GM23338 (cell line): ENCODE measurements at regions not wholly inside any gene's neighbourhood (a gene's known extent, or its start where the extent isn't known, plus 50 kb on each side); places are given as distances from the start of the nearest gene placed in this dataset.

ENCODE experiments used
- ATAC-seq: fragments of 200-7000 bp; cut with Tn5 transposase; 3 replicates; pipeline ENCODE4 v1.9.1; 2020
- DNase-seq: peaks from one replicate; pipeline ENCODE4 v3.0.0-alpha.2; 2015; ENCODE audit warnings: low spot score
- H2AFZ ChIP-seq: fragments of 200-600 bp; sonication (generic); 2 replicates; pipeline ENCODE4 v1.8.0; 2016; ENCODE audit warnings: antibody characterized with exemption, mild to moderate bottlenecking, moderate library complexity
- H3F3A ChIP-seq: fragments of 200-600 bp; sonication (generic); replicated peaks from 2 replicates; pipeline ENCODE4 v1.8.0; 2017; ENCODE audit warnings: antibody characterized with exemption, mixed run types, low read depth
- H3K27ac ChIP-seq: fragments of 200-600 bp; sonication (generic); 2 replicates; pipeline ENCODE4 v1.6.1; 2016; ENCODE audit warnings: low read depth
- H3K27me3 ChIP-seq: fragments of 200-600 bp; sonication (generic); 2 replicates; pipeline ENCODE4 v1.8.0; 2016; ENCODE audit warnings: mild to moderate bottlenecking, mixed run types, moderate library complexity; ENCODE audit not compliant: insufficient read depth
- H3K36me3 ChIP-seq: fragments of 200-600 bp; sonication (generic); 2 replicates; pipeline ENCODE4 v1.8.0; 2016; ENCODE audit warnings: mild to moderate bottlenecking; ENCODE audit not compliant: insufficient read depth
- H3K4me1 ChIP-seq: fragments of 200-600 bp; sonication (generic); 2 replicates; pipeline ENCODE4 v1.8.0; 2016; ENCODE audit warnings: mild to moderate bottlenecking, moderate library complexity; ENCODE audit not compliant: insufficient read depth
- H3K4me2 ChIP-seq: fragments of 200-600 bp; sonication (generic); 2 replicates; pipeline ENCODE4 v1.7.1; 2017; ENCODE audit warnings: mixed run types
- H3K4me3 ChIP-seq: fragments of 200-600 bp; sonication (generic); 2 replicates; pipeline ENCODE4 v1.6.1; 2016; ENCODE audit warnings: mixed run types
- H3K79me2 ChIP-seq: fragments of 200-600 bp; sonication (generic); replicated peaks from 2 replicates; pipeline ENCODE4 v1.8.0; 2017; ENCODE audit warnings: mild to moderate bottlenecking; ENCODE audit not compliant: insufficient read depth
- H3K9me2 ChIP-seq: fragments of 200-600 bp; sonication (generic); 2 replicates; pipeline ENCODE4 v1.8.0; 2017; ENCODE audit not compliant: insufficient read depth
- H4K20me1 ChIP-seq: fragments of 200-600 bp; sonication (generic); replicated peaks from 2 replicates; pipeline ENCODE4 v1.8.0; 2017; ENCODE audit warnings: mild to moderate bottlenecking; ENCODE audit not compliant: insufficient read depth
- H3K27ac Mint-ChIP-seq: 2 replicates; pipeline ENCODE4 v1.8.0; 2020; ENCODE audit warnings: inconsistent platforms, mild to moderate bottlenecking, moderate library complexity, mixed read lengths
- H3K27me3 Mint-ChIP-seq: 3 replicates; pipeline ENCODE4 v1.8.0; 2022; ENCODE audit warnings: low read depth, mild to moderate bottlenecking, moderate library complexity, mixed read lengths, inconsistent platforms; ENCODE audit not compliant: insufficient read depth, poor library complexity
- H3K36me3 Mint-ChIP-seq: 3 replicates; pipeline ENCODE4 v1.8.0; 2021; ENCODE audit warnings: low read depth, mild to moderate bottlenecking, inconsistent platforms, moderate library complexity, mixed read lengths
- H3K4me1 Mint-ChIP-seq: 3 replicates; pipeline ENCODE4 v1.8.0; 2020; ENCODE audit warnings: mild to moderate bottlenecking, inconsistent platforms, mixed read lengths
- H3K4me3 Mint-ChIP-seq: 3 replicates; pipeline ENCODE4 v1.8.0; 2021; ENCODE audit warnings: moderate library complexity, mild to moderate bottlenecking, inconsistent platforms, mixed read lengths
- H3K9me3 Mint-ChIP-seq: 3 replicates; pipeline ENCODE4 v1.8.0; 2020; ENCODE audit warnings: moderate library complexity, mild to moderate bottlenecking, inconsistent platforms, mixed read lengths
- CREB1 ChIP-seq: fragments of 250-450 bp; sonication (Bioruptor Pico); IDR thresholded peaks from 2 replicates; pipeline ENCODE4 v1.5.0; 2020; ENCODE audit warnings: low read depth, mild to moderate bottlenecking, moderate library complexity
- ETS1 ChIP-seq: IDR thresholded peaks from 2 replicates; pipeline ENCODE4 v1.6.1; 2016; ENCODE audit warnings: antibody characterized with exemption
- EZH2 ChIP-seq: fragments of 200-600 bp; sonication (generic); IDR thresholded peaks from one replicate; pipeline ENCODE4 v1.8.0; 2017; ENCODE audit warnings: antibody characterized with exemption, mild to moderate bottlenecking, low read depth; ENCODE audit not compliant: unreplicated experiment
- EZH2phosphoT487 ChIP-seq: fragments of 200-600 bp; sonication (generic); IDR thresholded peaks from one replicate; pipeline ENCODE4 v1.8.1; 2018; ENCODE audit warnings: antibody characterized with exemption; ENCODE audit not compliant: unreplicated experiment
- JUNB ChIP-seq: IDR thresholded peaks from one replicate; pipeline ENCODE4 v1.6.1; 2016; ENCODE audit warnings: antibody characterized with exemption; ENCODE audit not compliant: unreplicated experiment
- NANOG ChIP-seq: IDR thresholded peaks from 2 replicates; pipeline ENCODE4 v1.6.1; 2016; ENCODE audit warnings: antibody characterized with exemption, borderline replicate concordance
- POLR2AphosphoS5 ChIP-seq: IDR thresholded peaks from 2 replicates; pipeline ENCODE4 v1.6.1; 2016; ENCODE audit warnings: antibody characterized with exemption, low read depth
- REST ChIP-seq: IDR thresholded peaks from one replicate; pipeline ENCODE4 v1.6.1; 2018; ENCODE audit warnings: antibody characterized with exemption; ENCODE audit not compliant: unreplicated experiment
- STAT1 ChIP-seq: IDR thresholded peaks from one replicate; pipeline ENCODE4 v1.6.1; 2016; ENCODE audit warnings: antibody characterized with exemption; ENCODE audit not compliant: unreplicated experiment
- ZNF114 ChIP-seq: fragments of 250-450 bp; sonication (Bioruptor Pico); IDR thresholded peaks from 2 replicates; pipeline ENCODE4 v1.5.0; 2020; ENCODE audit warnings: mild to moderate bottlenecking, moderate library complexity
- ZNF331 ChIP-seq: fragments of 250-450 bp; sonication (Bioruptor Pico); IDR thresholded peaks from 2 replicates; pipeline ENCODE4 v1.5.0; 2020; ENCODE audit warnings: low read depth, mild to moderate bottlenecking, moderate library complexity
- TF ChIP-seq, protein P1 (sequence below), 2 experiments: fragments of 200-600 bp in 1 of 2; sonication (generic) in 1 of 2; conservative IDR thresholded peaks; 2 replicates each; pipeline versions ENCODE4 v1.5.1 to v1.6.1; 2016 to 2017; ENCODE audit warnings: antibody characterized with exemption in 2 of 2, low read depth in 2 of 2, mild to moderate bottlenecking in 2 of 2, moderate library complexity in 1 of 2
- TF ChIP-seq, protein P2 (sequence below): fragments of 250-450 bp; sonication (Bioruptor Pico); IDR thresholded peaks from 2 replicates; pipeline ENCODE4 v1.5.0; 2020; ENCODE audit warnings: mild to moderate bottlenecking, moderate library complexity

DNA sequence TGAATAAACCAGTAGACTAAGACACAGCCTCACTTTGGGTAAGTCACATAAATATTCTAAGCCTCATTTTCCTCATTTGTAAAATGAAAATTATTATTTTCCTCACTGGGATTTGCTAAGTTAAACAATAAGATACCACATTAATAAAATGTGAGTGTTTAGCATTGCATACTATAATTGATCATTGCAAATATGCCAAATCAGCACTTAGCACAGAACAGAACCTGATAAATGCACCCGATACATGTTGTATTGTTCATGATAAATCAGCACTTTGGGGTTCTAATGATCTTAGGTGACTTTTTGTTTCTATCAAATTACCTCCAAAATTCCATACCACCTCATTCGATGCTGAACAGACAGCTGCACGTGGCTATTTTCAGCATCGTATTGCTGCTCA is 50.2 kb upstream of the RAPGEF4 start:
- Mint-ChIP-seq H3K4me1 (peaks cover 3% of the 10 kb centered on the region; the same call in 1 of the 3 replicates), H3K36me3 (peaks cover 14% of the 10 kb centered on the region), H3K9me3 (peaks cover 36% of the 10 kb centered on the region), H3K27ac (no peak overlapping the region), H3K4me3 (no peak overlapping the region), H3K27me3 (no peaks in the 10 kb centered on the region)
- no peak overlapping the region for H3K27ac ChIP-seq
- no peaks in the 10 kb centered on the region for H3K79me2 ChIP-seq
- H2AFZ ChIP-seq: no peak overlapping the region
- H3F3A ChIP-seq: no peaks in the 10 kb centered on the region
- no peak overlapping the region for H3K4me3 ChIP-seq
- no peaks in the 10 kb centered on the region for H4K20me1 ChIP-seq
- ATAC-seq (no peak), DNase-seq (no peak)
- TF ChIP-seq ETS1 (no peak), EZH2phosphoT487 (no peak), JUNB (no peak), STAT1 (no peak), POLR2AphosphoS5 (no peak), CREB1 (CRISPR knock-in tag) (no peak), NANOG (no peak), ZNF114 (no peak), EZH2 (no peak), REST (no peak), ZNF331 (CRISPR knock-in tag) (no peak)
- TF ChIP-seq, protein P1, sequence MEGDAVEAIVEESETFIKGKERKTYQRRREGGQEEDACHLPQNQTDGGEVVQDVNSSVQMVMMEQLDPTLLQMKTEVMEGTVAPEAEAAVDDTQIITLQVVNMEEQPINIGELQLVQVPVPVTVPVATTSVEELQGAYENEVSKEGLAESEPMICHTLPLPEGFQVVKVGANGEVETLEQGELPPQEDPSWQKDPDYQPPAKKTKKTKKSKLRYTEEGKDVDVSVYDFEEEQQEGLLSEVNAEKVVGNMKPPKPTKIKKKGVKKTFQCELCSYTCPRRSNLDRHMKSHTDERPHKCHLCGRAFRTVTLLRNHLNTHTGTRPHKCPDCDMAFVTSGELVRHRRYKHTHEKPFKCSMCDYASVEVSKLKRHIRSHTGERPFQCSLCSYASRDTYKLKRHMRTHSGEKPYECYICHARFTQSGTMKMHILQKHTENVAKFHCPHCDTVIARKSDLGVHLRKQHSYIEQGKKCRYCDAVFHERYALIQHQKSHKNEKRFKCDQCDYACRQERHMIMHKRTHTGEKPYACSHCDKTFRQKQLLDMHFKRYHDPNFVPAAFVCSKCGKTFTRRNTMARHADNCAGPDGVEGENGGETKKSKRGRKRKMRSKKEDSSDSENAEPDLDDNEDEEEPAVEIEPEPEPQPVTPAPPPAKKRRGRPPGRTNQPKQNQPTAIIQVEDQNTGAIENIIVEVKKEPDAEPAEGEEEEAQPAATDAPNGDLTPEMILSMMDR (conservative IDR thresholded peaks at IDR 0.05; ENCODE audit: low read depth in 2 of 2): no peak
- TF ChIP-seq, protein P2, sequence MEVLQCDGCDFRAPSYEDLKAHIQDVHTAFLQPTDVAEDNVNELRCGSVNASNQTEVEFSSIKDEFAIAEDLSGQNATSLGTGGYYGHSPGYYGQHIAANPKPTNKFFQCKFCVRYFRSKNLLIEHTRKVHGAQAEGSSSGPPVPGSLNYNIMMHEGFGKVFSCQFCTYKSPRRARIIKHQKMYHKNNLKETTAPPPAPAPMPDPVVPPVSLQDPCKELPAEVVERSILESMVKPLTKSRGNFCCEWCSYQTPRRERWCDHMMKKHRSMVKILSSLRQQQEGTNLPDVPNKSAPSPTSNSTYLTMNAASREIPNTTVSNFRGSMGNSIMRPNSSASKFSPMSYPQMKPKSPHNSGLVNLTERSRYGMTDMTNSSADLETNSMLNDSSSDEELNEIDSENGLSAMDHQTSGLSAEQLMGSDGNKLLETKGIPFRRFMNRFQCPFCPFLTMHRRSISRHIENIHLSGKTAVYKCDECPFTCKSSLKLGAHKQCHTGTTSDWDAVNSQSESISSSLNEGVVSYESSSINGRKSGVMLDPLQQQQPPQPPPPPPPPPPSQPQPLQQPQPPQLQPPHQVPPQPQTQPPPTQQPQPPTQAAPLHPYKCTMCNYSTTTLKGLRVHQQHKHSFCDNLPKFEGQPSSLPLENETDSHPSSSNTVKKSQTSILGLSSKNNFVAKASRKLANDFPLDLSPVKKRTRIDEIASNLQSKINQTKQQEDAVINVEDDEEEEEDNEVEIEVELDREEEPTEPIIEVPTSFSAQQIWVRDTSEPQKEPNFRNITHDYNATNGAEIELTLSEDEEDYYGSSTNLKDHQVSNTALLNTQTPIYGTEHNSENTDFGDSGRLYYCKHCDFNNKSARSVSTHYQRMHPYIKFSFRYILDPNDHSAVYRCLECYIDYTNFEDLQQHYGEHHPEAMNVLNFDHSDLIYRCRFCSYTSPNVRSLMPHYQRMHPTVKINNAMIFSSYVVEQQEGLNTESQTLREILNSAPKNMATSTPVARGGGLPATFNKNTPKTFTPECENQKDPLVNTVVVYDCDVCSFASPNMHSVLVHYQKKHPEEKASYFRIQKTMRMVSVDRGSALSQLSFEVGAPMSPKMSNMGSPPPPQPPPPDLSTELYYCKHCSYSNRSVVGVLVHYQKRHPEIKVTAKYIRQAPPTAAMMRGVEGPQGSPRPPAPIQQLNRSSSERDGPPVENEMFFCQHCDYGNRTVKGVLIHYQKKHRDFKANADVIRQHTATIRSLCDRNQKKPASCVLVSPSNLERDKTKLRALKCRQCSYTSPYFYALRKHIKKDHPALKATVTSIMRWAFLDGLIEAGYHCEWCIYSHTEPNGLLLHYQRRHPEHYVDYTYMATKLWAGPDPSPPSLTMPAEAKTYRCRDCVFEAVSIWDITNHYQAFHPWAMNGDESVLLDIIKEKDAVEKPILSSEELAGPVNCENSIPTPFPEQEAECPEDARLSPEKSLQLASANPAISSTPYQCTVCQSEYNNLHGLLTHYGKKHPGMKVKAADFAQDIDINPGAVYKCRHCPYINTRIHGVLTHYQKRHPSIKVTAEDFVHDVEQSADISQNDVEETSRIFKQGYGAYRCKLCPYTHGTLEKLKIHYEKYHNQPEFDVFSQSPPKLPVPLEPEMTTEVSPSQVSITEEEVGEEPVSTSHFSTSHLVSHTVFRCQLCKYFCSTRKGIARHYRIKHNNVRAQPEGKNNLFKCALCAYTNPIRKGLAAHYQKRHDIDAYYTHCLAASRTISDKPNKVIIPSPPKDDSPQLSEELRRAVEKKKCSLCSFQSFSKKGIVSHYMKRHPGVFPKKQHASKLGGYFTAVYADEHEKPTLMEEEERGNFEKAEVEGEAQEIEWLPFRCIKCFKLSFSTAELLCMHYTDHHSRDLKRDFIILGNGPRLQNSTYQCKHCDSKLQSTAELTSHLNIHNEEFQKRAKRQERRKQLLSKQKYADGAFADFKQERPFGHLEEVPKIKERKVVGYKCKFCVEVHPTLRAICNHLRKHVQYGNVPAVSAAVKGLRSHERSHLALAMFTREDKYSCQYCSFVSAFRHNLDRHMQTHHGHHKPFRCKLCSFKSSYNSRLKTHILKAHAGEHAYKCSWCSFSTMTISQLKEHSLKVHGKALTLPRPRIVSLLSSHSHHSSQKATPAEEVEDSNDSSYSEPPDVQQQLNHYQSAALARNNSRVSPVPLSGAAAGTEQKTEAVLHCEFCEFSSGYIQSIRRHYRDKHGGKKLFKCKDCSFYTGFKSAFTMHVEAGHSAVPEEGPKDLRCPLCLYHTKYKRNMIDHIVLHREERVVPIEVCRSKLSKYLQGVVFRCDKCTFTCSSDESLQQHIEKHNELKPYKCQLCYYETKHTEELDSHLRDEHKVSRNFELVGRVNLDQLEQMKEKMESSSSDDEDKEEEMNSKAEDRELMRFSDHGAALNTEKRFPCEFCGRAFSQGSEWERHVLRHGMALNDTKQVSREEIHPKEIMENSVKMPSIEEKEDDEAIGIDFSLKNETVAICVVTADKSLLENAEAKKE (CRISPR knock-in tag): no peak
- H3K4me1 ChIP-seq: no peaks in the 10 kb centered on the region
- H3K27me3 ChIP-seq: no peaks in the 10 kb centered on the region
- 0 out of 2 replicates have a peak, but pooled peaks cover 2% of the 10 kb centered on the region for H3K9me2 ChIP-seq
- no peaks in the 10 kb centered on the region for H3K36me3 ChIP-seq
- H3K4me2 ChIP-seq: no peak overlapping the region
